T-helper 9 cell (primary cell): ENCODE measurements at regions not wholly inside any gene's neighbourhood (a gene's known extent, or its start where the extent isn't known, plus 50 kb on each side); places are given as distances from the start of the nearest gene placed in this dataset.
"Not testable (repeated sequence)": the region's sequence is repeated elsewhere in the genome, so short reads cannot be mapped to it uniquely, and the experiment has no call there.

Experiments
- DNase-seq: peaks from one replicate; pipeline ENCODE4 v3.0.0-alpha.2; 2020

DNA sequence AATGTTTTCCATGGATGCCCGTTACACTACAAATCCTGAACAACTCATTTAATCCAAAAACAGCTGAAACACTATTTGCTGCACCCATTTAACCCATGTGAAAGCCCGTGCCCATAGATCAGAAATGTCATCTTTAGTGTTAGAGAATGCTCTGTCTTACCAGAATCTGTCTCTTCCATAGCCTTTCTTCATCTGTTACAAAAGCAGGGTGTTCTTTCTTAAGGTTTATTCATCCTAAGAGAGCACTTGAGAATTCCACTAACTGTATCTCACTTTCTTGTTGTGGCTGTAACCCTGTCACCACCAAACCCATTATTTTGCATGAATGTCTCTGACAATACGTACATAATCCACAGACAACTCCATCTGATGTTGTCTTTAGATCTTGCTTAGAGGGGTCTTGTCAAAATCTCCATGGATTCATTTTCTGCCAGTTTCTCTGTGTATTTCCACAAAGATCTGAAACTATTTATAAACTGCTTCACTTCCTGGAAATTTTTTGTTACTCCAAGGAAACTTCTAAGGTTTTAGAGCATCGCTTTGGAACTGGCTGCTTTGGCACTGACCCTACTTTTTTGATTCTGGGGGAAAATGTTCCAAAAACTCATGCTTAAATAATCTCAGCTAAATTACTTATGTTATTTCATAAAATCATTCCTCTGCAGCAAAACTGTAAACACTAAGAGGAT, 167.8 kb upstream of the CCDC54 start:
- no peak for DNase-seq

DNA sequence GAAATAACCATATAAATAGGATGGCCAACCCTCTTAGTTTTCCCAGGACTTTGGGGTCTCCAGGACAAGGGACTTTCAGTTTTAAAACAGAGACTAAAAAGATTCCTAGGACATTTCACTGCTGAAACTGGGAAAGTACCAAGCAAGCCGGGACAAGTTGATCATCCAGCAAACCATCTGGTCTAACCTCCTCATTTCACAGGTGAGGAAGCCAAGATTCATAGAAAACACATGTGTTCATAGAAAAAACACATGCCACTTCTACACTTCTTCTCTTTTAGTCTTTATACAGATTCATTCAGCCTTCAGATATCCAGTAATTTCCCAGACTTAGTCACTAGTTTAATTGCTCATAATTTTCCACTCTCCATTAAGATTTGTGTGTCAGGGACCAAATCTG, 165.6 kb upstream of the CCDC54 start:
- DNase-seq, result no peak

DNA sequence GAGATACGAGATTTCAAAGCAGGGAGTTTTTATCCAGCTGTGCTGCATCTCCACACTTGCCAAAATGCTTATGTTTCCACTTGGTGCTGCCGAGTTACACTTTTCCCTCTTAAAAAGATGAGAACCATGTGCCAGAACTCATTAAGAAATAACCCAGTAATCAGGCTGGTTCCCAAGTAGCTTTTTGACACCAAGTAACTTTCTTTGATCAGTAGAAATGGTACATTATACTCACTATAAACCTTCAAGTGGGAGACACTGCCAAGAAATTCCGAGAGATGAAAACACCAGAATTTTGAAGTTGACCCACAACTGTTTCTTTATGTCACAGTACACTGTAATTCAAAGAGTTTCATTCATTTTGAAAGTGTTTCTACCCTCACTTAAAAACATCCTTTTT, 164.6 kb upstream of the CCDC54 start:
- DNase-seq, result no peak

DNA sequence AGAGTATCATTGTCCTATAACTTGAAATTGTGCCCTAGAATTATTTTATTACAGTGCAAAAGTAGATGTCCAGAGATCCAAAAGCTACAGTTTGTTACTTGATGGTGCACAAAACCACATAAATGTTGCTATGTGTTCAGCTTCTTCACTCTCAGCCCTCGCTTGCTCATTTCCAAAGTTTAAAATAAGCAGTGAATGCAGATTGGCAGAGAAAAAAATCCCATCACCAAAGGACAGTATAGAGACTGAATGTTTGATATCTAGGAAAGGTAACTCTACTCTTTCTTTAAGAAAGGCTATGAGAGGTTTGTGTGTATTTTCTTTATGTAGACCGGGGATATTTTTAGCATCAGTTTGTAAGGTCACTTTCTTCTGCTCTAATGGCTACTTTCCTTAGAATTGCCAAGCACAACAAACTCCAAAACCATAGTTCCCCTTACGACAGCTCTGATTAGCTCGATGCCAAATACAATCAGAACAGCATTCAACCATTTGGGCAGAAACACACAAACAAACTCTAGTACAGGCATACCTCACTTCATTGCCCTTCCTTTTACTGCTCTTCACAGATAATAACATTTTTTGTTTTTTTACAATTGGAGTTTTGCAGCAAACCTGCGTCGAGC, 164.1 kb upstream of the CCDC54 start:
- no peak for DNase-seq

DNA sequence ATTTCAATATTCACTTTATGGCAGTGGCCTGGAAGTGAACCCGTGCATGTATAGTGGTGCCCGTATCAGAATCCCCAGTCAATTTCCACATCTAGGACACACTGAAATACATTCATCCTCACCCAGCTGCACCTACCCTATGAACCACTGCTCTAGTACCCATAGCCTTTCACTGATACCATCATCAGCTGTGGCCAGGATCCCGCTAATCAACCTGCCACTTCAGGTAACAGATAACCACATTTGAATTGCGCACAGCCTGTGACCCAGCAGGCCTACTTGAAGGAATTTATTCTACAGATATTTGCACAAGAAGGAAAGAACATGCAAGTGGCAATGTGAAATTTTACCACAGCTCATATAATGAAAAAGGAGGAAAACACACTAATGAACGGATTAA, 161.0 kb upstream of the CCDC54 start:
- DNase-seq, result no peak

DNA sequence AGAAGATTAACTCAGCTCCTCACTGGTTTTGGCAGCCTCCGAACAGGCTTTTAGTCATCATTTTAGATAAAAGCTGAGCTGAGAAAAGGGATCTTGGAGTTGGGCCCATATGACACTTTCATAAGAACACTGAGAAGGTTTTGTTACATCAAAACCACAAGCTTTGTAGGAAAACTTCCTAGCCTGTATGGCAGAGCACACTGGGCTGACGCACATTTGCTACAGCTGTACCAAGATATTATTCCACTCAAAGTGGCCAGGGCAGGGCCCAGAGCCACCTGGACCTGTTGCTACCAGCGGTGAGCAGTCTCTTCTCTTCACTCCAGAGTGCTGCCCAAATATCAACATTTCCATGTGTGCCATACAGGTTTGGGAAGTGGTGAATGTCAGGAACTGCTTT, 160.5 kb upstream of the CCDC54 start:
- DNase-seq, result no peak

DNA sequence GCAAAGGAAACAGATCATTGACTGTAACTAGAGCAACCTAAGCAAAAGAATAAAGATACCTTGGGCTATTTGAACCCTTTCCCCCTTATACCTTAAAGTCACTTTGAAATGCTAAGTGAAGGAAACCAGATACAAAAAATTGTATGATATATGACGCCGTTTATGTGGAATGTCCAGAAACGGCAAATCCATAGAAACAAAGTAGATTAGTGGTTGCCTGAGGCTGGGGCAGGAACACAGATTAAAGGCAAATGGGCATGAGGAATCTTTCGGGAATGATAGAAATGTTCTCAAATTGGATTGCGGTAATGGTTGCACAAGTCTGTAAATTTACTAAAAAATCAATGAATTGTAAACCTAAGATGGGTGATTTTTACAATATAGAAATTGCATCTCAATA, 160.1 kb upstream of the CCDC54 start:
- DNase-seq, result no peak

DNA sequence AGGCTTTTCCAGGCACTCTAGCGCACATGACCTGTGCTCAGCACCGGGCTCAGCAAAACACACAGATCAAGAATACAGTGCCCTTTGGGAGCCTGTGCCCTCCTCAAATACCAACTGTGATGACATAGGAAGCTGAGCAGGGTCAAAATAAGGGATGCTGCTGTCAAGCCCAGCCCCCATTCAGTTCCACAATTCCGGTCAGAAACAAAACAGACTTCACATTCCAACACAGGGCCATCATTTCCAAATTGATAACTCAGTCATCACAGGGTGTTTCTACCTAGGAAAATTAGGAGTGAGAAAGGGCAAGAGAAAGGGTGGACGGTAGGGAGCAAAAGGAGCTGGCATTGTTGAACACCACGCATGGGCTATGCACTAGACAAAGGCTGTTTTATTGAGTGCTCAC, 158.4 kb upstream of the CCDC54 start:
- DNase-seq, result no peak

DNA sequence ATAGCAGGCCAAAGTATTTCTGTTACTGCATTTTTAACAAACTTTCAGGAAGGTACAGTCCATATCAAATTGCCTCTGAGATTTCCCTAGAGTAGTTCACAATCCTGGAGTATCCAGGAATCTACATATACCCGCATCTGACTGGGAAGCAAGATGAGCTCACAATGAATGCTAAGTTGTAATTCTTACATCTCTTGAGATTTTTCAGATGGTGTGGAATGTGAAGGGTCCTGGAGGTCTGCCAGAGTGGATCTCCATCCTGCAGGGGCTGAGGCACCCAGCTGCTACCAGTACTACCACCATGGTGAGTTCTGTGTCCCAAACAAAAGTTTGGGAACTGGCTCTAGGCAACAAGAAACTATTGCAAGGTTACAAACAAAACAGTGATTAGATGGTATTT, 156.7 kb upstream of the CCDC54 start:
- DNase-seq, result no peak

DNA sequence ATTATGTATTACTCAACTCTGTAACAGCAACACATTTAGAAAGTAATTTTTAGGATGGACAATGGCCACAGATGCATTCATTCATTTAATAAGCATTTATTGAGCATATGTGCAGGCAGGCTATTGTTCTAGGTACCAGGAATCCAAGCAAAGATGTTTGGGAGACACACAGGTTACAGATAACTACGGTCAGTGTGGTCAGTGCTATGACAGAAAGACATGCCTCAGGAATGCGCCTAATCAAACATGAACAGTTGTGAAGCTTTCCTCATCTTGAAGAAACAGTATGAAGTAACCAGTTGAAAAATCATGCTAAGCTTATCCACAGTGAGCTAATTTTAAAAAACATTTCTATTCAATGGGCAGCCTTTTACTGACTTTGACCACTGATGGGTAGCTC, 155.4 kb upstream of the CCDC54 start:
- DNase-seq, result no peak

DNA sequence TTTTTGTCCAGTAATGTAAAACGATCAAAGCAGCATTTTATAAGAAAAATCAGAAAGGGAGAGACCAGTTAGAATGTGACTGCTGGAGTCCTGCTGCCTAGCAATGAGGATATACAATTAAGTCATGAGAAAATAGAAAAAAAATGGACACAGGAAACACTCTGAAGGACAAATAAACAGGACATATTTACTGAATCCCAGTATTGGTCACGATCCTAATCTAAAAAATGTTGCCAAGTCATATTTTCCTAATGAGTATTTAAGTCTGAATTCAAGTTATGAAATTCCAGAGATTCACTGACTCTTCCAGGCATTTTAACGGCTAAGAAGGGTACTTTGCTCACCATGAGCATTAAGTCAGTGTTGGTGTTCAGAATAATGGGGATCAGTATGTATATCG, 154.3 kb upstream of the CCDC54 start:
- DNase-seq, result no peak

DNA sequence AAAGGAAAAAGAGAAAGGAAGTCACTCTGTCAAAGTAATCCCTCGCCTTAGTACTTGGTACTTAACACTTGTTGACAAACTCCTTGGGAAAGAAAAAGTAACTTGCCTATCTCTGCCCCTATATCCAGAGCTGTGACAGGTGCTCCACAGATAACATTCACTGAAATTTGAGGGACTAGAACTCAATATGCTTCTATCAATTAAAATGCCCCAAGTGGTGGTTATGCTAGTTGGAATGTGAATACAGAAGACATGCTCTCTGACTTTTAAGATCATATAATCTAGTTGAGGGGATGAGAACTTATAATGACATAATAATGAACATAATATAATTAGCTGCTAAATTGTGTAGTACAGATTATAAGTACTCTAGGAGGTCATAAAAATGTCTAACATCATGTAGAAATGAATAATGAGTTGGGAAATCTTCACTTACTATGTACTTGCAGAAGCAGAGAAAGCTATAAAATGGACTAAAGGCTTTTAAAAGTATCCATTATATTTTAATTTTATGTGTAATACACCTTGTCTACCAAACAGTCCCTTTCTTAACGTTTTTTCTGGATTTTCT, 153.1 kb upstream of the CCDC54 start:
- DNase-seq, result no peak

DNA sequence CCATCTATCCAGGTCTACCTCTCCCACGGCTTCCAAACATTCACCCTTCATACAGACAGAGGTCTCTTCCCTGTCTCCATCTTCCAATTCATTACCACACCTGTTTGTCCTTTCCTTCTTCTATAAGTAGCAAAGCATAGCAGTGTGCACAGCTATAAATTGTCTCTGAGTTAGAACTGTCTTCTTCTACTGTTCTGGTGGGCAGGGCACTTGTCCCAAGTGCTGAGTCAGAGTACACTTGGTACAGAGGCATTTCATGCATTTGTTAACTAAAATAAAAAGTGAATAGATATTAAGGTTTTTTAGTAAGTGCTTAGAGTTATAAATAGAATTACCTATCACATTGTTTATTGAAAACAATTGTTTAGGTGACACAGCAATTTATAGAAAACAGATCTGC, 150.1 kb upstream of the CCDC54 start:
- DNase-seq, result no peak

DNA sequence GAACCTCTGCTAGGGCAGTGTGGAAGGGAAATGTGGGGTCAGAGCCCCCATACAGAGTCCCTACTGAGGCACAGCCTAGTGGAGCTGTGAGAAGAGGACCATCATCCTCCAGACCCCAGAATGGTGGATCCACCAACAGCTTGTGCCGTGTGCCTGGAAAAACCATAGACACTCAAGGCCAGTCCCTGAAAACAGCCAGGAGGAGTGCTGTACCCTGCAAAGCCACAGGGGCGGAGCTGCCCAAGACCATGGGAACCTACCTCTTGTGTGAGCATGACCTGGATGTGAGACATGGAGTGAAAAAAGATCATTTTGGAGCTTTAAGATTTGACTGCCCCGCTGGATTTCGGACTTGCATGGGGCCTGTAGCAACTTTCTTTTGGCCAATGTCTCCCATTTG, 143.4 kb upstream of the CCDC54 start:
- DNase-seq, result not testable (repeated sequence)

DNA sequence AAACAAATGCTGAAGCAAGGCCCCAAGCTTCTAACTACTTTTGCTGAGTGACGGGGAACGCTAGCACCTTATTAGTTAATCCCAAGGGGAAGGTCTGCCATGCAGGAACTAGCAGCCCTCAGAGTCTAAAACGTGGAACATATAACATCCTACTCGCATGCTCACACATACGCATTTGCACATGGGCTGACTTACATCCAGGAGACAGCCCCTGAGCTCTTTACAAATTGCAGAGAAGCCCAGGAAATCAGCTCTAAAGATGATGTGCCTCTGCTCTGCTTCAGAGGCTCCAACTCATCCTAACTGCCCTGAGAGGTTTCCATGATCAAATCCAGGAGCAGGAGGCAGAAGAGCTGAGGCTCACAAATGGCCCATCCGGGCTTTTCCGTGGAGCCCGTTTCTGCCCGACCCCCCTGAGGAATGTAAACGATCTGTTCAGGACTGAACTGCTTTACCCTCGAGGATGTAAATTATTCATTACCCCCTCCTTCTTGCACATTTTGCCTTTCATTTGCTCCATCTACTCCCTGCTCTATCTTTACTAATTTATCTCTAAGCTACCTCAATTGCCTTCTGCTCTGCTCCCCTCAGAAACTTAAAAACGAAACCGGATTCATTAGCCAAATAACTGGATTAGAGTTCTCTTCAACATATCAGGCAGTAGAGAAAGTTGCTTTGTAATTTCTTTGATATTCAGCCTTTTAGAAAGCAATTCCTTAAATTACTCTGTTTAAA, 141.9 kb upstream of the CCDC54 start:
- DNase-seq, result no peak

DNA sequence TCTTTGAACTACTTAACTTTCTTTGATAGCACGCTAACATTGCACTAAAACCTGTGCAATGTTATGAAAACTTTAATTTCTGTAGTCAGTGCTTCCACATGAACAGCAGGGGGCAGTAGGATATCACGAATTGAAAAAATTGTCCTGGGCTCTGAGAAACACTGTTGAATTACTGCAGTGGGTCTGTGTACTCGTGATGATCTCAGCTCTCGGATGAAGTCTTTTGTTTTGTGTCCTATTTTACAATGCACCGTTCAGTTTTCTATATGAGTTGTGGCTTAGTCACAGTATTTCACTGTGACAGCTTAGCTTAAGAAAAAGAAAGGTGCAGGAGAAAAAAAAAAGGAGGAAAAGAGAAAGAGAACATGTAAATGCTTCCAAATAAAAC, 141.3 kb upstream of the CCDC54 start:
- DNase-seq, result peak; percentile 12

DNA sequence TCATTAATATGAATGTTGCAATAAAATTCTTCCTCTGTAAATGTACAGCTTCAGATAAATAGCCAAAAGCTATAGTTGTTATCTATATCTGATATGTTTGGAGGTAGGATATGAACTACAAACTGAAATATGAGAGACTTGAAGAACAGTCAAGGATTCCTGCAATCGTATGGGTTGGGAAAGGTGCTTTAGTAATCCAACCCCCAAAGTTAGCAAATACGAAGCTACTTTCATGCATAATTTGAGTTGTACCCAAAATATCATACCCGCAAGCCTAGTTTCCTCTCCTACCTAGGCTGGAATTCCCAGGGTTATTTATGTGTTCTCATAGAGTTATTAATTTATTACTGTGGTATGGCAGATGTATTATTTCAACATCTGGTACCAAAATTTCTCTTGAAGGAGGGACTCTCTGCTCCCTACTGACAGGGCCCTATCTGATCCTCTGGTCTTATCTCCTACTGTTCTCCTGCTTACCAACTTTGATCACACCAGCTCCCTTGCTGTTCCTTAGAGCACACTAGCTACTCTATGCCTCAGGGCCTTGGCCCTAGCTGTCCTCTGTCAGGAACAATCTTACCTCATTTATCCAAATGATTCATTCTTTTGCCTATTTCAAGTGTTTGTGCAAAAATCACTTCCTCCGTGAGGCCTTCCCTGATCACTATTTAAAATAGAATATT, 140.4 kb upstream of the CCDC54 start:
- no peak for DNase-seq

DNA sequence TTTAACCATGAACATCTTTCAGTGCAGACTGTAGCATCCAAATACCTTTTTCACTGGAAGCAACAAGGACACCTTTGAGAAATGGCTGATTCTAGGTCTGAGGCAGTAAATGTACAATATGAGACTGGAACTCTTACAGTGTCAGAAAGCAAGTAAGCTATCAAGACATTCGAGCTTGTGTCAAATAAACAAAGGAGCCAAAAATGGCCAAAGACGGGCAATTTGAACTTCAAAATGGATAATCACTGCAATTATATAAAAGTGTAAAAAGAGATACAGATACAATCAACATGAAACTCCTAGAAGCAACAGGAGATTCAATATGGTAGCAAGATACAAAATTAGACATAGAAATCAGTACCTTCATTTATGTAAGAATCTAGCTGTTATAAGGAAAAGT, 138.5 kb upstream of the CCDC54 start:
- DNase-seq, result no peak

DNA sequence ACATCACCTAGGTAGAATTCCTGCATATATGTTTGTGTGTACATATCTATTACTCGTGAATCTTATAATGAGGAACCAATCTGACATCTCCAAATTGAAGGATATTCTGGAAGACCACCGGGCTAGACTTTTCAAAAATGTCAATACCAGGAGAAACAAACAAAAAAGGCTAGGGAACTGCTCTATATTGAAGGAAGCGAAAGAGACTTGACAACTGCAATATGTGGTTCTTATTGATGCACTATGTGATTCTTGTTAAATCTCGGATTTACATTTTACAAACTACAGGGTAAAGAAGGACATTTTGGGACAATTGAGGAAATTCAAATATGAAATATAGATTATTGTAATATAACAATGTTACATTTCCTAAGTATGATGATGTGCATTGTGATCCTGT, 137.5 kb upstream of the CCDC54 start:
- no peak for DNase-seq

DNA sequence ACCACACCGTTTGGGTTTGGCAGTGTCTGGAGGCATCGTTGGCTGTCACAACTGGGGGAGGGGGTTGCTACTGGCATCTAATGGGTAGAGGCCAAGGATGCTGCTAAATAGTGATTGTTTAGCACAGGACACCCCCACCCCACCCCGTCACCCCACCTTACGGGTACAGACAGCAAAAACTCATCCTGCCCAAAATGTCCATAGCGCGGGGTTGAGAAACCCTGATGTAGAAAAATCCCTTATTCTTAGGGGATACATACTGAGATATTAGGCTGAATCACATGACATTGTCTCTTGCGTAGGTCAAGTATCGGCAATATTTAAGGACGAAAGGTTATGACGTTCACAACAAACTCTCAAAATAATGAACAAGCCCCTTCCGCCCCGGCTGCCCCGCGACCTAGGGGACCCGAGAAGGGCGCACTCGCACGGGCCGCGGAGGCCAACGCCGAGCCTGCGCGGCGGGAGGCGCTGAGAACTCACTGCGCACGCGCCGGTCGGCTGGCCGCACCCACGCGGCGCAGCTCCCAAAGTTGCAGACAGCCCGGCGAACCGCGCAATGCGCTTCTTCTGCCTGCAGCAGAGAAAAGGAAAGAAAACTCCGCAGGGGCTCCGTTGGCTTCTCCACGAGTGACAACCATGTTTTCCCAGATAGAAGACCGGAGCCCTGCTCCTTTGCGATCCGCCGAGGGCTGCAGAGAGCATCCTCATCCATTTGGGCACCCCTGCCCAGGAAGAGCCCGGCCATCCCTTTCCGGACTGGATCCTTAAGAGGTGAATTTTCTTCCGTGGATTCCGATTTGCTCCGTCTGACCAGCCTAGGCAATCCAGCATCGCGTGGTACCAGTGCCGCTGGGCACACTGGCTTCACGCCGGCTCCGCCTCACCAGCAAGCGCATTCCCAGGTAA, 136.8 kb upstream of the CCDC54 start:
- DNase-seq, result peak; percentile 64

DNA sequence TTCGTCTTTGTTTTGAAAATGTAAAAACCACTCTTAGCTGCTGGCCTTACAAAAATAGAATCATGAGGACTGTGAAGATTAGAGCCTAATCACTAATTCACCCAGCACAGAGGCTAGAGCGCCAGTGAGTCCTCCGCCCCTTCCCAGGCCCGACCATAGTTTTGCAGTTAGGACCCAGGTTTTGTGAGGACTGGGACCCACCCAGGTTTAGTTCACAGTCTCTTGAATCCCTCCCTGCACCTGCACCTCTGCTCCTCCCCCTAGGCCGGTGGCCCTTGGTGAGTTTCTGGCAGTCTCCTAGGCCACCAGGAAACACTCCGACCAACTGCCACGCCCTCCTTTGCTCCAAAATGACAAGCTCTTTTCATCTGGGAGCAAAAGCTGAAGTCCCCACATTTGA, 136.0 kb upstream of the CCDC54 start:
- no peak for DNase-seq

DNA sequence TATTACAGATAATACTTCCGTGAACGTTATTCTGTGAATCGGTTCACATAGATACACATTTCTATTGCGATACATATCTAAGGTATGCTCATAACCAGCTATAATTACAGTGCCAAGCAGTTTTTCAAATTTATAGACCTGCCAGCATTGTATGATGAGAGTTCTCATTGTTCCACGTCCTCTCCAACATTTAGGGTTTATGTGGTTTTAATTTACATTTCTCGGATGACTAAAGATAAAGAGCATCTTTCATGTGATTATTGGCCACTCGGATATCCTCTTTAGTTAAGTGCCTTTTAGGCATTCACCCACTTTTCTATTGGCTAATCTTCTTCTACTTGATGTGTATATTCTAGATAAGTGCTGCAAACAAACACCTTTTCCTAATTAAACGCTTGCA, 134.7 kb upstream of the CCDC54 start:
- DNase-seq, result no peak
